ENCODE measurements at regions not wholly inside any gene's neighbourhood (a gene's known extent, or its start where the extent isn't known, plus 50 kb on each side); places are given as distances from the start of the nearest gene placed in this dataset.

- no peak for DNase-seq (ENCODE audit: low spot score)
Observed at GRCh38 chr11:106581399-106581798, 436.9 kb downstream of the GUCY1A2 start.

GRCh38 chr11:106585061-106585460 lies 433.2 kb downstream of the GUCY1A2 start:
- no peak for DNase-seq (ENCODE audit: low spot score)

- no peak for DNase-seq (ENCODE audit: low spot score)
Observed at GRCh38 chr11:106594751-106595351, 423.4 kb downstream of the GUCY1A2 start.

- no peak for DNase-seq (ENCODE audit: low spot score)
Observed at GRCh38 chr11:106601684-106602297, 416.5 kb downstream of the GUCY1A2 start.

GRCh38 chr11:106608677-106609076 lies 409.6 kb downstream of the GUCY1A2 start:
- no peak for DNase-seq (ENCODE audit: low spot score)

- no peak for DNase-seq (ENCODE audit: low spot score)
Observed at GRCh38 chr11:106614262-106614661, 404.0 kb downstream of the GUCY1A2 start.

- DNase-seq (ENCODE audit: low spot score), result no peak
Observed at GRCh38 chr11:106619320-106619990, 398.8 kb downstream of the GUCY1A2 start.

GRCh38 chr11:106621484-106621883 lies 396.8 kb downstream of the GUCY1A2 start:
- DNase-seq (ENCODE audit: low spot score), result no peak
